Vagina (tissue), 2 donors: ENCODE measurements at regions not wholly inside any gene's neighbourhood (a gene's known extent, or its start where the extent isn't known, plus 50 kb on each side); places are given as distances from the start of the nearest gene placed in this dataset.

Source experiments
- POLR2A ChIP-seq, 2 donors: fragments of 450-650 bp; IDR thresholded peaks; one replicate each; pipeline ENCODE4 v1.6.1; 2017; ENCODE audit warnings: antibody characterized with exemption in 2 of 2, mild to moderate bottlenecking in 2 of 2, moderate library complexity in 2 of 2
- POLR2AphosphoS5 ChIP-seq, 2 donors: sonication (generic); formaldehyde crosslinking; IDR thresholded peaks; one replicate each; pipeline ENCODE4 v1.9.0; 2017; ENCODE audit warnings: antibody characterized with exemption in 2 of 2, mild to moderate bottlenecking in 2 of 2, low read depth in 1 of 2; ENCODE audit not compliant: insufficient read depth in 1 of 2
- TF ChIP-seq, protein P1 (sequence below), 3 experiments: fragments of 450-650 bp in 2 of 3; fragments of 200-600 bp in 1 of 3; sonication (generic) in 1 of 3; IDR thresholded peaks; one replicate each; pipeline ENCODE4 v1.5.1; 2017 to 2019; ENCODE audit warnings: antibody characterized with exemption in 3 of 3, mild to moderate bottlenecking in 2 of 3, moderate library complexity in 2 of 3

DNA sequence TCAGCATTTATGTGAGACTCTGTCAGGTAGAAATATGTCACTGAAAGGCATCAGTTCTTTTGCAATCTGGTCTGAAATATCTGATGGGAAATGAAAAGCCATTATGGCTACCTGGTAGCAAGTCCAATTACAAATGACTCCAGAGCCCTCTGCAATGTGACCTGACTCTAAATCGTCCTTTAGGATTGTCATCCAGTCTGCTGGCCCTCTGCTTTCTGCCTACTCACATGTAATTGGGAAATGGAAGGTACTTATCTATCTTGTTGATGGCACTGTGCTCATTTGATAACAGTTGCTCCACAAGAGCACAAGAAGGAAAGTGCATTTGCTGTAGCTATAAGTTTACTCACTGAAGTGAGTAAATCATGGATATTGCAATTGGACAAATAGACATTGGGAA is 799.8 kb downstream of the RAPGEF2 start:
- TF ChIP-seq, protein P1, sequence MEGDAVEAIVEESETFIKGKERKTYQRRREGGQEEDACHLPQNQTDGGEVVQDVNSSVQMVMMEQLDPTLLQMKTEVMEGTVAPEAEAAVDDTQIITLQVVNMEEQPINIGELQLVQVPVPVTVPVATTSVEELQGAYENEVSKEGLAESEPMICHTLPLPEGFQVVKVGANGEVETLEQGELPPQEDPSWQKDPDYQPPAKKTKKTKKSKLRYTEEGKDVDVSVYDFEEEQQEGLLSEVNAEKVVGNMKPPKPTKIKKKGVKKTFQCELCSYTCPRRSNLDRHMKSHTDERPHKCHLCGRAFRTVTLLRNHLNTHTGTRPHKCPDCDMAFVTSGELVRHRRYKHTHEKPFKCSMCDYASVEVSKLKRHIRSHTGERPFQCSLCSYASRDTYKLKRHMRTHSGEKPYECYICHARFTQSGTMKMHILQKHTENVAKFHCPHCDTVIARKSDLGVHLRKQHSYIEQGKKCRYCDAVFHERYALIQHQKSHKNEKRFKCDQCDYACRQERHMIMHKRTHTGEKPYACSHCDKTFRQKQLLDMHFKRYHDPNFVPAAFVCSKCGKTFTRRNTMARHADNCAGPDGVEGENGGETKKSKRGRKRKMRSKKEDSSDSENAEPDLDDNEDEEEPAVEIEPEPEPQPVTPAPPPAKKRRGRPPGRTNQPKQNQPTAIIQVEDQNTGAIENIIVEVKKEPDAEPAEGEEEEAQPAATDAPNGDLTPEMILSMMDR (IDR thresholded peaks at IDR 0.05): no peak
- TF ChIP-seq POLR2A (IDR thresholded peaks at IDR 0.05) (no peak), POLR2AphosphoS5 (IDR thresholded peaks at IDR 0.05; ENCODE audit: insufficient read depth in 1 of 2, low read depth in 1 of 2) (no peak)
